UCSD-AML1 (cell line): ENCODE measurements at regions not wholly inside any gene's neighbourhood (a gene's known extent, or its start where the extent isn't known, plus 50 kb on each side); places are given as distances from the start of the nearest gene placed in this dataset.

Experiments
- DNase-seq: peaks from one replicate; lab custom pipeline; 2025; ENCODE audit not compliant: unreplicated experiment; lab: John Stamatoyannopoulos, UW

GRCh38 chr20:40738976-40739375 is 49.9 kb upstream of the MAFB start:
- no peak for DNase-seq

- DNase-seq, result no peak
Observed at GRCh38 chr20:40739841-40740240, 50.8 kb upstream of the MAFB start.

- peak; percentile 54 for DNase-seq
Observed at GRCh38 chr20:40741507-40742106, 52.6 kb upstream of the MAFB start.

- DNase-seq, result no peak
Observed at GRCh38 chr20:40743141-40743775, 54.2 kb upstream of the MAFB start.

- DNase-seq, result no peak
Observed at GRCh38 chr20:40744072-40744817, 55.2 kb upstream of the MAFB start.

- DNase-seq, result no peak
Observed at GRCh38 chr20:40744818-40745175, 55.8 kb upstream of the MAFB start.

GRCh38 chr20:40746251-40746650 is 57.2 kb upstream of the MAFB start:
- DNase-seq, result no peak

- DNase-seq, result no peak
Observed at GRCh38 chr20:40748182-40748581, 59.1 kb upstream of the MAFB start.

- DNase-seq, result no peak
Observed at GRCh38 chr20:40749985-40750506, 61.0 kb upstream of the MAFB start.

- DNase-seq, result no peak
Observed at GRCh38 chr20:40750541-40751035, 61.6 kb upstream of the MAFB start.

- DNase-seq, result no peak
Observed at GRCh38 chr20:40753472-40753871, 64.4 kb upstream of the MAFB start.

GRCh38 chr20:40754339-40754943 is 65.4 kb upstream of the MAFB start:
- DNase-seq, result no peak

- no peak for DNase-seq
Observed at GRCh38 chr20:40757087-40757486, 68.1 kb upstream of the MAFB start.

GRCh38 chr20:40758790-40759189 is 69.8 kb upstream of the MAFB start:
- no peak for DNase-seq

GRCh38 chr20:40760399-40760798 is 71.4 kb upstream of the MAFB start:
- no peak for DNase-seq

GRCh38 chr20:40763646-40764295 is 74.7 kb upstream of the MAFB start:
- no peak for DNase-seq

- DNase-seq, result no peak
Observed at GRCh38 chr20:40765814-40766480, 76.9 kb upstream of the MAFB start.

- no peak for DNase-seq
Observed at GRCh38 chr20:40766790-40767614, 78.0 kb upstream of the MAFB start.

- no peak for DNase-seq
Observed at GRCh38 chr20:40767615-40767924, 78.5 kb upstream of the MAFB start.

GRCh38 chr20:40768105-40768504 is 79.1 kb upstream of the MAFB start:
- no peak for DNase-seq
